ENCODE measurements at regions not wholly inside any gene's neighbourhood (a gene's known extent, or its start where the extent isn't known, plus 50 kb on each side); places are given as distances from the start of the nearest gene placed in this dataset.
A peak's percentile ranks its signal among the peaks of the same experiment; 100 is the strongest.

GRCh38 chr3:145939431-145939830 lies 221.6 kb downstream of the PLOD2 start:
- H3K36me3 ChIP-seq (ENCODE audit: insufficient read depth, low read length) = no peaks in the 10 kb centered on the region
- DNase-seq (ENCODE audit: insufficient read length, low spot score, missing footprints) = no peak
- no peaks in the 10 kb centered on the region for H4K20me1 ChIP-seq (ENCODE audit: insufficient read depth, low read length)
- no peak for TF ChIP-seq CTCF (IDR thresholded peaks at IDR 0.05; ENCODE audit: extremely low read depth, low read depth, low read length)
- H3K4me1 ChIP-seq (ENCODE audit: insufficient read depth, low read length) = peaks cover 10% of the 10 kb centered on the region
- H3K4me2 ChIP-seq (ENCODE audit: insufficient read depth, low read length) = no peak overlapping the region
- no peaks in the 10 kb centered on the region for H3K79me2 ChIP-seq (ENCODE audit: insufficient read depth, low read length)
- no peaks in the 10 kb centered on the region for H3K9me3 ChIP-seq (ENCODE audit: low read depth, low read length)
- no peak overlapping the region for H2AFZ ChIP-seq (ENCODE audit: low read length)
- H3K27me3 ChIP-seq (ENCODE audit: insufficient read depth, low read length) = no peaks in the 10 kb centered on the region
- H3K4me3 ChIP-seq (ENCODE audit: insufficient read depth, low read length) = no peak overlapping the region
- no peak overlapping the region for H3K27ac ChIP-seq (ENCODE audit: low read depth, low read length)

GRCh38 chr3:145942052-145942451 lies 218.9 kb downstream of the PLOD2 start:
- no peaks in the 10 kb centered on the region for H3K79me2 ChIP-seq (ENCODE audit: insufficient read depth, low read length)
- H3K27ac ChIP-seq (ENCODE audit: low read depth, low read length) = no peak overlapping the region
- no peak for TF ChIP-seq CTCF (IDR thresholded peaks at IDR 0.05; ENCODE audit: extremely low read depth, low read depth, low read length)
- no peaks in the 10 kb centered on the region for H3K27me3 ChIP-seq (ENCODE audit: insufficient read depth, low read length)
- H4K20me1 ChIP-seq (ENCODE audit: insufficient read depth, low read length) = no peaks in the 10 kb centered on the region
- no peak overlapping the region for H3K4me3 ChIP-seq (ENCODE audit: insufficient read depth, low read length)
- peak; percentile 27 for DNase-seq (ENCODE audit: insufficient read length, low spot score, missing footprints)
- H2AFZ ChIP-seq (ENCODE audit: low read length) = no peak overlapping the region
- H3K4me2 ChIP-seq (ENCODE audit: insufficient read depth, low read length) = no peak overlapping the region
- H3K9me3 ChIP-seq (ENCODE audit: low read depth, low read length) = no peaks in the 10 kb centered on the region
- H3K36me3 ChIP-seq (ENCODE audit: insufficient read depth, low read length) = no peaks in the 10 kb centered on the region
- peaks cover 5% of the 10 kb centered on the region for H3K4me1 ChIP-seq (ENCODE audit: insufficient read depth, low read length)

- Histone ChIP-seq H4K20me1 (ENCODE audit: insufficient read depth, low read length) (no peaks in the 10 kb centered on the region), H3K36me3 (ENCODE audit: insufficient read depth, low read length) (no peaks in the 10 kb centered on the region), H3K4me3 (ENCODE audit: insufficient read depth, low read length) (no peak overlapping the region), H3K27ac (ENCODE audit: low read depth, low read length) (no peak overlapping the region), H3K9me3 (ENCODE audit: low read depth, low read length) (no peaks in the 10 kb centered on the region), H2AFZ (ENCODE audit: low read length) (no peak overlapping the region), H3K4me2 (ENCODE audit: insufficient read depth, low read length) (no peak overlapping the region), H3K4me1 (ENCODE audit: insufficient read depth, low read length) (peaks cover 5% of the 10 kb centered on the region), H3K79me2 (ENCODE audit: insufficient read depth, low read length) (no peaks in the 10 kb centered on the region), H3K27me3 (ENCODE audit: insufficient read depth, low read length) (no peaks in the 10 kb centered on the region)
- DNase-seq (ENCODE audit: insufficient read length, low spot score, missing footprints) = no peak
- TF ChIP-seq CTCF (IDR thresholded peaks at IDR 0.05; ENCODE audit: extremely low read depth, low read depth, low read length) = no peak
Observed at GRCh38 chr3:145943952-145944351, 217.0 kb downstream of the PLOD2 start.

GRCh38 chr3:145951441-145951840 lies 209.5 kb downstream of the PLOD2 start:
- Histone ChIP-seq H3K4me1 (ENCODE audit: insufficient read depth, low read length) (peaks cover 26% of the 10 kb centered on the region), H3K27ac (ENCODE audit: low read depth, low read length) (peak overlapping the region; percentile 86), H4K20me1 (ENCODE audit: insufficient read depth, low read length) (no peaks in the 10 kb centered on the region), H3K4me2 (ENCODE audit: insufficient read depth, low read length) (no peak overlapping the region), H3K27me3 (ENCODE audit: insufficient read depth, low read length) (no peaks in the 10 kb centered on the region), H3K79me2 (ENCODE audit: insufficient read depth, low read length) (no peaks in the 10 kb centered on the region), H3K4me3 (ENCODE audit: insufficient read depth, low read length) (no peak overlapping the region), H3K36me3 (ENCODE audit: insufficient read depth, low read length) (no peaks in the 10 kb centered on the region), H3K9me3 (ENCODE audit: low read depth, low read length) (no peaks in the 10 kb centered on the region), H2AFZ (ENCODE audit: low read length) (peak overlapping the region; percentile 31)
- DNase-seq (ENCODE audit: insufficient read length, low spot score, missing footprints) = peak; percentile 17
- no peak for TF ChIP-seq CTCF (IDR thresholded peaks at IDR 0.05; ENCODE audit: extremely low read depth, low read depth, low read length)

Data from osteoblast (primary cell).